Esophagus muscularis mucosa (tissue), 4 donors: ENCODE measurements at regions not wholly inside any gene's neighbourhood (a gene's known extent, or its start where the extent isn't known, plus 50 kb on each side); places are given as distances from the start of the nearest gene placed in this dataset.

Experiments used
- DNase-seq: peaks from one replicate; pipeline ENCODE4 v3.0.0-alpha.2; 2017; ENCODE audit errors: extremely low spot score
- H3K27ac ChIP-seq, 4 donors: fragments of 200-600 bp; sonication (generic); replicated peaks in 1 of 4; 1 replicate in 3 of 4; 2 replicates in 1 of 4; pipeline ENCODE4 v1.5.1; 2016 to 2019; ENCODE audit warnings: mild to moderate bottlenecking in 1 of 4
- H3K27me3 ChIP-seq, 4 donors: fragments of 200-600 bp; sonication (generic); one replicate each; pipeline versions ENCODE4 v1.5.1 to v1.6.0; 2016 to 2019
- H3K36me3 ChIP-seq, 4 donors: fragments of 200-600 bp; sonication (generic); one replicate each; pipeline ENCODE4 v1.5.1; 2016 to 2019
- H3K4me1 ChIP-seq, 4 donors: fragments of 200-600 bp; sonication (generic); one replicate each; pipeline ENCODE4 v1.5.1; 2016 to 2019
- H3K4me3 ChIP-seq, 4 donors: fragments of 200-600 bp; sonication (generic); 1 replicate in 2 of 4; 2 replicates in 2 of 4; pipeline ENCODE4 v1.5.1; 2016 to 2019; ENCODE audit warnings: mild to moderate bottlenecking in 4 of 4, moderate library complexity in 1 of 4
- H3K9me3 ChIP-seq, 4 donors: fragments of 200-600 bp; sonication (generic); 1 replicate in 3 of 4; 2 replicates in 1 of 4; pipeline ENCODE4 v1.5.1; 2016 to 2019
- CTCF ChIP-seq, 3 experiments: fragments of 200-600 bp in 2 of 3; fragments of 450-650 bp in 1 of 3; sonication (generic) in 2 of 3; IDR thresholded peaks; one replicate each; pipeline ENCODE4 v1.5.1; 2017 to 2019; ENCODE audit warnings: antibody characterized with exemption in 3 of 3, mild to moderate bottlenecking in 2 of 3, moderate library complexity in 1 of 3
- EP300 ChIP-seq: sonication (generic); formaldehyde crosslinking; IDR thresholded peaks from one replicate; pipeline ENCODE4 v1.6.1; 2017; ENCODE audit warnings: antibody characterized with exemption
- POLR2A ChIP-seq: fragments of 450-650 bp; IDR thresholded peaks from one replicate; pipeline ENCODE4 v1.6.1; 2017; ENCODE audit warnings: antibody characterized with exemption, moderate library complexity, mild to moderate bottlenecking, low read depth
- POLR2AphosphoS5 ChIP-seq, 2 donors: sonication (generic); formaldehyde crosslinking; IDR thresholded peaks; one replicate each; pipeline ENCODE4 v1.6.1; 2017; ENCODE audit warnings: antibody characterized with exemption in 2 of 2
- WGBS: methylation state at CpG from one replicate; pipeline ENCODE4 v1.1.5; 2018; 5-methylcytosine and 5-hydroxymethylcytosine counted together
- intact Hi-C: fragments of 100-400 bp; cut with DNase I; formaldehyde crosslinking; loops from one replicate; pipeline ENCODE4 v1.15.1; 2023

- 98% methylated on average over 1 of the region's 1 CpG for WGBS
- Histone ChIP-seq H3K36me3 (no peaks in the 10 kb centered on the region), H3K27ac (no peak overlapping the region), H3K4me3 (no peak overlapping the region), H3K4me1 (peaks cover 0 to 4% (median 0%) of the 10 kb centered on the region in 4 donors), H3K9me3 (no peaks in the 10 kb centered on the region), H3K27me3 (no peaks in the 10 kb centered on the region)
- DNase-seq, result no peak
- intact Hi-C loops, result no loop called here
- TF ChIP-seq CTCF (IDR thresholded peaks at IDR 0.05) (no peak), EP300 (no peak), POLR2AphosphoS5 (IDR thresholded peaks at IDR 0.05) (no peak), POLR2A (no peak)
These were observed 134.2 kb downstream of the LMO4 start for GRCh38 chr1:87462894-87463293.

- Histone ChIP-seq H3K9me3 (no peaks in the 10 kb centered on the region), H3K27me3 (no peaks in the 10 kb centered on the region), H3K4me3 (no peak overlapping the region), H3K36me3 (no peaks in the 10 kb centered on the region), H3K27ac (no peak overlapping the region), H3K4me1 (peaks cover 0 to 4% (median 0%) of the 10 kb centered on the region in 4 donors)
- no peak for DNase-seq
- intact Hi-C loops, result no loop called here
- WGBS, result 49% methylated on average over 3 of the region's 3 CpGs
- TF ChIP-seq EP300 (no peak), POLR2A (no peak), CTCF (IDR thresholded peaks at IDR 0.05) (no peak), POLR2AphosphoS5 (IDR thresholded peaks at IDR 0.05) (no peak)
These were observed 135.4 kb downstream of the LMO4 start for GRCh38 chr1:87464022-87464490.

DNA sequence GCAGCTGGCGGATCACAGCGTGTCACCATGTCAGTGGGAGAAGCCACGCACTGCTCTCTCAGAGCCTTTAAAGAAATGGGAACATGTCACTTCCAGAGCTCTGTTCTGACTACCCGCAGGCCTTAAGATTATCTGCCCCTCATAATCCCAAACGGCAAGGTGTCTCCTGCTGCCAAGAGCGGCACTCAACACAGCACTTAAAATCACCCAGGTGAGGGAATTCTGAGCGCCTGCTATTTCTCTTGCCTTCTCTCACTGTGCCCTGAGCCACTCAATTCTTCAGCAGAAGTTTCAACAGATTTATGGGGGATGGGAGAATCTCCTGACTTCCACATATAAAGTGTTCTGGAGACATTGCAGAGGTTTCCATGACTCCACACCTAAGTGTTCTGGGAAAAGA lies 137.9 kb downstream of the LMO4 start:
- Histone ChIP-seq H3K27me3 (no peaks in the 10 kb centered on the region), H3K4me3 (no peak overlapping the region), H3K27ac (no peak overlapping the region), H3K9me3 (no peaks in the 10 kb centered on the region), H3K4me1 (peaks cover 0 to 4% (median 0%) of the 10 kb centered on the region in 4 donors), H3K36me3 (no peaks in the 10 kb centered on the region)
- TF ChIP-seq POLR2A (no peak), CTCF (IDR thresholded peaks at IDR 0.05) (no peak), POLR2AphosphoS5 (IDR thresholded peaks at IDR 0.05) (no peak), EP300 (no peak)
- DNase-seq, result no peak
- 90% methylated on average over 7 of the region's 7 CpGs for WGBS
- intact Hi-C loops, result no loop called here

- intact Hi-C loops, result no loop called here
- DNase-seq, result no peak
- WGBS, result 92% methylated on average over 4 of the region's 4 CpGs
- H3K27me3 ChIP-seq, result no peaks in the 10 kb centered on the region
- no peaks in the 10 kb centered on the region for H3K36me3 ChIP-seq
- no peak for TF ChIP-seq CTCF (IDR thresholded peaks at IDR 0.05)
- H3K27ac ChIP-seq, result no peak overlapping the region
- no peaks in the 10 kb centered on the region for H3K9me3 ChIP-seq
- no peak overlapping the region for H3K4me3 ChIP-seq
- H3K4me1 ChIP-seq, result no peaks in the 10 kb centered on the region
These were observed 144.0 kb downstream of the LMO4 start for GRCh38 chr1:87472716-87473115.

DNA sequence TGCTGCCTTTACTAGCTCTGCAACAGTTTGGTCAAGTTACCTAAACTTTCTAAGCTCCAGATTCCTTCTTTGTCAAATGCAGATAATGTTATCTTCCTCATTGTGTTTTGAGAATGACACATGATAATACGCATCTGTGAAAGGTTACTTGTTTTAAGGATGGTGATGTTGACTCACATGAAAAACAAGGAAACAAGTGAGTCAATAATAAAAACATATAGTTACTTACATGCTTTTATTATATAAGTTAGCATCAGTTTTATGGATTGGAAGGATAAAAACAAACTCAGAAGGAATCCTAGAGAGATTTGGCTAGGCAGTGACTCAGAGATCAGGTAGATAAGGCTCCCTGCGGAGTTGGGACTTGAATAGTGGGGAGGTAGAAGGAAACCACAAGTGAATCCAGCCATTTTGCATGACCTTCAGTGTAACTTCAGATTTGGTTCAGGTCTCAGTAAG lies 144.6 kb downstream of the LMO4 start:
- no peaks in the 10 kb centered on the region for H3K4me1 ChIP-seq
- no peaks in the 10 kb centered on the region for H3K9me3 ChIP-seq
- intact Hi-C loops, result no loop called here
- no peak overlapping the region for H3K4me3 ChIP-seq
- no peak for DNase-seq
- no peak for TF ChIP-seq EP300
- TF ChIP-seq CTCF (IDR thresholded peaks at IDR 0.05), result no peak
- TF ChIP-seq POLR2AphosphoS5 (IDR thresholded peaks at IDR 0.05), result no peak
- TF ChIP-seq POLR2A, result no peak
- H3K27me3 ChIP-seq, result no peaks in the 10 kb centered on the region
- H3K27ac ChIP-seq, result no peak overlapping the region
- no peaks in the 10 kb centered on the region for H3K36me3 ChIP-seq
- WGBS, result 94% methylated on average over 2 of the region's 2 CpGs
